HG03103 (cell line): ENCODE measurements at regions not wholly inside any gene's neighbourhood (a gene's known extent, or its start where the extent isn't known, plus 50 kb on each side); places are given as distances from the start of the nearest gene placed in this dataset.

Experiments
- ATAC-seq: cut with Tn5 transposase; IDR thresholded peaks from one replicate; pipeline ENCODE4 v1.9.1; 2021; ENCODE audit warnings: low read depth; ENCODE audit not compliant: unreplicated experiment

DNA sequence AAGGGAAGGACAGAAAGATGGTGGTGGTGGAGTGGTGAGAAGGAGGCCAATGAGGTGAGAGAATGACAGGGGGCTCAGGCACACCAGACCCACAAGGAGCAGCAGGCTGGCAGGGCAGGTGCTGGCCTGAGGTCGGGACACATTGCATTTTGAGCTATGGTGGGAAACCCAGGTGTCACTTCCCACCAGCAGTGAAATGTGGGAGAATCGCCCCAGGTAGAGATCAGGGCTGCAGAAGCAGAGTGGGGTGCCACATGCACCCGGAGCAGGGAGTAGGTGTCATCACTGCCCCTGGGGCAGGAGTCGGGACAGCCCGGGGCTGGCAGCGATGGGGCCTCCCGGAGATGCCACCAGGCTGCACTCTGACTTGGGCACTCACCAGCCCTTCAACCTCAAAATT lies 315.8 kb downstream of the BCL11B start:
- ATAC-seq = no peak

DNA sequence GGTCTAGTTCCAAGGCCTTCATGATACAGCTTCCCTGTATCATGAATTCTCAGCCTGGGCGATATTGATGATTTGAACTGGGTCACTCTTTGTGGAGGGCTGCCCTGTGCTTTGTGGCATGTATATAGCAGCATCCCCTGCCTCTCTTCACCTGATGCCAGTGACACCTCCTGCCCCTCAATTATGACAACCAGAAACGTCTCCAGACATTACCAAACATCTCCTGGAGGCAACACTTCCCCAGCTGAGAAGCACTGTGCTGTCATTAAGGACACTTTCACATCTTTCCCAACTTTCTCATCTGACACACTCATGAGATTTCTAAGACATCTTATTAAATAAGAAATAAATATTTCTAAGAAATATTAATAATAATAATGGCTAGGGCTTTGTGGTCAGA lies 315.3 kb downstream of the BCL11B start:
- ATAC-seq = no peak

DNA sequence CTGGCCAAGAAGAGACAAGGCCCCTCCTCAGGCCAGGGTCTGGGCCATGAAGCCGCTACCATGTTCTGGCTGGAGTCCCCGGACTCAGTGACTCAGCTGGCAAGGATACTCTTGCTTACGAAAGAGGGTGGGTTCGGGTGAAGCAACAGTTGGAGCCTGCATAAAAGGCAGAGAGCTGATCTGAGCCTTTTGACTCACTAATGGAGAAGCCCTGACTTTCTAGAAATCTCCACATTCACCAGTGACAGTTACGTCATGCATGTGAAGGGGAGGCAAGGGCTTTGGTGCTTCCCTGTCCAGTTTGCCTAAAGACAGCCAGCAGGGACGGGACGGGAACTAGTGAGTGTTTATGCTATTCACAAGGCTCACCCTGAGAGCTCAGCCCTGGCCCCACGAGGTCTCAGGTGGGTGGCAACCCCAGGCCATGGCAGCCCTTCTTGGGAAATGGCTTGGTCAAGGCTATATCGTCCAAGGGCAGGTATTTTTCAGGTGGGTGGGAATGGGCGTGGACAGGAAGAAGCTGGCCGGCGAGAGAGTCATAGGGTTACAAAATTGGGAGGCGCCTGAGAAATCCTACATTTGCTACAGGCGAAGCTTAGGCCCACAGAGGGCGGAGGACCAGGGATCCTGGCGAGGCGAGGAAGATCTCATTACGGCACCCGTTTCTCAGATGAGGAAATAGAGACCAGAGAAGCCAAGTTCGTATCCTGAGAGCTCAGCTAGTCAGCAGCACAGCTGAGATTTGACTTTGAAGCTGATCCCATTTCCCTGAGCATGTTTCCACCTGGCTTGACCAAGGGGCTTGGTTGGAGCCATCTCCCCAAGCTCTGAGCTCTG lies 314.6 kb downstream of the BCL11B start:
- no peak for ATAC-seq

DNA sequence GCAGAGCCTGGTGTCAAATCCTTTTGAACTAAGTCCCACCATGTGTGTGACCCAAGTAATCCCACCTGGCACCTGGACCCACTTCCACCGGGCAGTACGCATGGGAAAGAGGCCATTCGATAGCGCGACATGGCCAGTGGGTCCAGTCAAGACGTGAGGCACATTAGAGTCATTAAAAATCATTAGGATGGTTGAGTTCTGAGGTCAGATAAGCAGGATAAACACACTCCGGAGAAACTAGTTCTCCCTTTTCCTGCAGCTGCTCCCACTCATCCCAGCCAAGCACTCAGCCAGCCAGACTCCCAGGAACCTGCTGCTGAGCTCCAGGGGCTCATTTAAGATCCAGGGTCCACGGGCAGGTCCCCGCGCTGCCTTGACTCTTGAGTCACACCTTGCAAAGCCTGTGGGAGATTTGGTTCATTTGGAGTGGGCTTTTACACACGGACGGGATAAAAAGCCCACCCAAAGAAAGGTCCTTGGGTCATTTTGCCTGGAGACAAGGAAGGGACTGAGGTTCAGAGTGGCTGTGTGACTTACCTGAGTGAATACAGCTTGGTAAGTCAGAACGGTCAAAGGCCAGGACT lies 313.9 kb downstream of the BCL11B start:
- no peak for ATAC-seq

DNA sequence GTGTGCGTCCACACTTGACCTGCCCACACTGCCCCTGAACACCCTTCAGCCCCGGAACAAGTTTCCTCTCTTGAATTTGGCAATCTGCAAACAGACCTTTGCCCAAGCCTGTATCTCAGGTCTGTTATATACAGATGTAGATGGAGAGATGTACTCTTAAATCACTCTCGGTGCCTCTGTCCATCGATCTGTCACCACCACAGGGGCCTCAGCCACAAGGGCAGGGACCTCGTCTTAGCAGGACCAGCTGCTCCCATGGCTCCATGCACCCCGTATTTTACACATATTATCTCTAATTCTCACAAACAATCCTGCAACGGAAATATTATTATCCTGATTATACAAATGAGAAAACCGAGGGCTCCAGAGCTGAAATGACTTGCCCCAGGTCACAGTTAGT lies 313.4 kb downstream of the BCL11B start:
- ATAC-seq = no peak

DNA sequence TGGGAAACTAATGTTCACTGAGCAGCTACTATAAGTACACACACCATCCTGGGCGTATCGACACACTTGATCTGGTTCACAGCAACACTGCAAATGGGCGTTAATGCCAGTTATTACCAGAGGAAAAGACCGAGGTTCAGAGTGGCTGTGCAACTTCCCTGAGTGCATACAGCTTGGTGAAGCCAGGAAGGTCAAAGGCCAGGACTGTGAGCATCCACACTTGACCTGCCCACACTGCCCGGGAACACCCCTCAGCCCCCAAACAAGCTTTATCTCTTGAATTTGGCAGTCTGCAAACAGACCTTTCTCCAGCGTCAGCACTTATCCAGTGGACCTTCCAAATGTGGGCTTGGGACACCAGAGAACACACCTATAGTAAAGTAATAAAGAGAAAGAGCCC lies 312.6 kb downstream of the BCL11B start:
- no peak for ATAC-seq

DNA sequence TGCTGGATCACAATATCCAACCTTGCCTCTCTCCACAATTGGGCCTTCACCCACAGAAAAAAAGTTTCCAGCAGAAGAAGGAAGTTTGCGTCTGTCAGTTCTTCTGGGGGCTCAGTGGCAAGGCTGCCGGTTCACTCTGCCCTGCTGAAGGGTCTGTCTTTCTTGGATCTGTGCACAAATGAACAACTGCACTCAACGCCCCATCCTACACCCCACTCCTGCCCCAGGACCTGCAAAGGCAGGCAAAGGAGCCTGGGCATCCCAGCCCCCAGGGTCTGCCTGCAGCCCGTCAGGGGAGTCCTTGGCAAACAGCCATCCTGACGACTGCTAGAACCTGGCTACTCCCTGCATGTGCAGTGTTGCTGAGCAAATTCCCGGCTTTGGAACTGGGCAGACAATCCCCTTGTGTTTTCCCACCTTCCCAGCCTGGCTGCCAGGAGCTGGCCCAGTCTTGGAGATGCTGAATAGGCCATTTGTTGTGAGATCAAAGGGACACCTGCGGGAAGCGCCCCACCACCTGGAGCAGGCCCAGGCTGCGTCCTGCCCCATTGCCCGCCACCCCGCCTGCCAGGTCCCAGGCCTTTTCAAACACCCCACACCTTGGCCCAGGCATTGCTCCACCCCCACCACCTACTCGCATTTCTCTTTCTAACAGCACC lies 311.9 kb downstream of the BCL11B start:
- ATAC-seq = no peak

DNA sequence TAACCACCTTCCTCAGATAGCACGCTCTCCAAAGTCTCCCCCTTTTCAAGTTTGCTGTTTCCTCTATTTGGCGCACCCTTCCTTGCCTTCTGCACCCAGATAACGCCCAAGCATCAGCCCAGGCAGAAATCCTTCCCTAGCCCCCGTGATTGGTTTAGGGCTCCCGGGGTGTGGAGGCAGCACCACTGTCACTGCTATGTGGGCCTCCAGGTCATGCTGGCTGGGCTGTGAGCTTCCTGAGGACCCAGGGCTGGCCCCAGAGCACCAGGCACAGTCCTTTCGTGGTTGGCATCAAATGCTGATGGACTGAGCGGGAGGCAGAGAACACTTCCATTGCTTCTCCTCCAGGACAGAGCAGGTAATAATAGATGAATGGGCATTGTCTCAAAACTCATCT lies 311.4 kb downstream of the BCL11B start:
- no peak for ATAC-seq

DNA sequence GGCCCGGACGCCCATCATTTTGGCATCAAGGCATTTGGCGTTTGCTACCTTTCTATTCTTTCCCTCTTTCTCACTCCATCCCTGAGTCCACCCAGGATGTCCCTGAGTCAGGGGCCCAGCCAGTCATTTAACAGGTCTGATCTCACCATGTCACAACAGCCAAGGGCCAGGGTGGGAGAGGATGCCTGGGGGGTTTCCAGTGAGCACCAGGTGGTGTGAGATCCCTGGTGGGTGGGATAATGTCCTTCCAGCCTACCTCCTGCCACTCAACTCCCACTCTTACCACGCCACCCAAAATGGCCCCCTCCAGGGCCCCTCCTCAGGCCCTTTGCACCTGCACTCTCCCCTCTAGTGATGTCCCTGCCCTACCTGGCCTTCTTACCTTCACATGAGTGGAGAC lies 310.8 kb downstream of the BCL11B start:
- ATAC-seq = no peak

DNA sequence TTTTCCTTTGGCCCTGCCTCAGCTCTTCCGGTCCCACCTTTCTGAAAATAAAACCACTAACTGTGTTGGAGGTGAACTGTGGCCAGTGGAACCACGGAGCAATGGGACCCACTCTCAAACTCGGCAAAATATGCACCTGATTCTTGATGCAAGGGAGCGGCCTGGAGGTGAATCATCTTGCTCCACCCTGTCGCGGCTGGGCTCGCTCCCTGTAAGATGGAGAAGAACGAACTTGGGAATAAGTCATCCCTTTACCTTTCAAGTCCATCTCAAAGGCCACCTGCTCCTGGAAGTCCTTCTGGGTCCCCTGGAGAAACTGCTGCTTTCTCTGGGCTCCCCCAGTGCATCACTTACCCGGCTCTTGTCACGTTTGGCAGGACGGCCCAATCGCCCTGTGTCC lies 309.9 kb downstream of the BCL11B start:
- ATAC-seq = no peak

DNA sequence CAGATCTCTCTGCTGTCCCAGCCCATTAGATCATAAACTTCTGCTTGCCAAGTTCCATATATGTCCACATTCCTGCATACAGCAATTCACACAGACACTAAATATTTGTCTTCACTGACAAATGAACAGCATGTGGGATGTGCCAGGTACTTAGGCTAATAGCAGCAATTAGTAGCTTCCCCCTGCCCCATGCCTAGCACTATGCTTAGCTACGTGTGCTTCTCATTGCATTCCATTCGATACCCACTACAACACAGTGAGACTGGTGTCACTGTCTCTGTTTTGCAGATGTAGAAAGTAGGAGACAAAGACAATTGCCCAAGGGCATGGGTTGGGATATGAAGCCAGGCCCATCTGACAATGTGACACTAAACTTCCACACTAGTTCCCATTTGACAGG lies 308.4 kb downstream of the BCL11B start:
- ATAC-seq = no peak

DNA sequence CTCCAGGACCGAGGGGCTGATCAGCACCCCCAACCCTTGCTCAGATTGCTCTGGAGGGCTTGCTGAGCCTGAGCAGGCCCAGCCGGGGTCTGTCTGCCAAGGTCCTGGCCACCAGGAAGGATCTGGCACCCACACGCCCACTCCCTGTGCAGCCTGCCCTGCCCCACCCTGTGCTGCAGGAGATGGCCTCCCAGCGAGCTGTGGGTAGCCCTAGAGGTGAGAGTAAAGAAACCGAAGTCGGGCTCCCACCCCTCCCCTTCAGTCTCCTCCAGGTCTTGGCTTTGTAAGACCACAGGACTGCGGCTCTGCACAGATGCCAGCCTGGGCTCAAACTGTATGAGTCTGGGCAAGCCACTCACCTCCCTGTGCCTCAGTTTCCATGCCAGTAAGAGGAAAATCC lies 307.8 kb downstream of the BCL11B start:
- no peak for ATAC-seq

DNA sequence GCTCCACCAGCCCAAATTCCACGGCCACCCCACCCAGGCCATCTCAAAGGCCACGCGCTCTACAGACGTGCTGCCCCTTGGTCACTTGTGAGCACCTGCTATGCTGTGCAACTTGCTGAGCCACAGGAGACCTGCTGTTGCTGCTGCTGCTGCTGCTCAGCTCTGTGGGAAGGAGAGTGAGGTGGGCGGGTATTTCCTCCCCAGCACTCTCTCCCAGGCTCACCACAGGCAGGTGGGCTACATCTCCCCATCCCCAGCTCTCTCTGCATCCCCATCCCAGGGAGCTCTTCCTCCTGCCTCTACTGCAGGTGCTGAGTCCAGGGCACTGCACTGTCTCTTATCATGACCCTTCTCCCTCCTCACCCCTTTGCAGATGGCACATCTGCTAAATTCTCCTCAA lies 306.9 kb downstream of the BCL11B start:
- no peak for ATAC-seq

DNA sequence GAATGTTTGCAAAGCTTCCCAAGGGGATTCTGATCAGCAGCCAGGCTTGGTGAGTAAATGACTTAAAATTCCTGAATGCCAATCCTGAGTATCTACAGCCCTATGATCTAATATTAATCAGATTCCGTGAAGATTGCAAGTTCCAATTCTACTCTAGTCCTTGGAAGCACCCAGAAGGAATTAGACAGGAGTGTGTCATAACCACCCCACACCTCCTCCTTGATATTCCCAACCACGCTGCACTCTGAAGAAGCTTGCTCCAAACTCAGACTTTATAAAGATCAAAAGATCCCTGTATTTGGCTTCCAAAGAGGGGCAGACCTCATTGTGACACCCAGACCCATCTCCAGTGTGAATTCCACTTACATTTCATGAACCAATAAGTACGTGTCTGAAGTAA lies 306.0 kb downstream of the BCL11B start:
- ATAC-seq = no peak

DNA sequence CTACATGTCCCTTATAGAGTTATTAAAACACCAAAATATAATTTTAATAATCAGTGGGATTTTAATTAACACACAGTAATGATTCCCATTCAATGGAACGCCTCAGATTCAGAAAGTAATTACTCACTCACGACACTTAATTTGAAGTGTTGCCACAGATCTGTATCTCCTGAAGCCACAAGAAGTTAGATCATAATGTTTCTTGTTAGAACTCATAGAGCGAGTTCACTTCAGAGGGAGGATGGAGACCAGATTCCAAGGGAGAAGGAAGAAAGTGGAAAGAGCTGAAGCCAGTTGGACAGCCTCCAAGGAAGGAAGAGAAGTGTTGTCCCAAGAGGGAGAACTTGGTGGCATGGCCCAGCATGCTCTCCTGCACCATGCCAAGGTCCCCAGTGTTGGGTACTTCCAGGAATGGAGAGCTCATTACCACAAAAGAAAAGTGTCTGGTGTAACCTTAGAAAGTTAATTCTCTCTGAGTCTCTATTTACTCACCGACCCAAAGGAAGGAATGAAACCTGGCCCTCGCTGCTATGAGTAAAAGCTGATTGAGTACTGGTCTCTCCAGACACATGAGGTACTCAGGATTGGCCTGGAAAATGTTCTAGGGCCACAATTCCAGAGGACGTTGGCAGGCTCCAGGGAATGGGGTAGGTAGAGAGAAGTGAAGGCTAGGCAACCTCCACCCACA lies 305.4 kb downstream of the BCL11B start:
- ATAC-seq = no peak

DNA sequence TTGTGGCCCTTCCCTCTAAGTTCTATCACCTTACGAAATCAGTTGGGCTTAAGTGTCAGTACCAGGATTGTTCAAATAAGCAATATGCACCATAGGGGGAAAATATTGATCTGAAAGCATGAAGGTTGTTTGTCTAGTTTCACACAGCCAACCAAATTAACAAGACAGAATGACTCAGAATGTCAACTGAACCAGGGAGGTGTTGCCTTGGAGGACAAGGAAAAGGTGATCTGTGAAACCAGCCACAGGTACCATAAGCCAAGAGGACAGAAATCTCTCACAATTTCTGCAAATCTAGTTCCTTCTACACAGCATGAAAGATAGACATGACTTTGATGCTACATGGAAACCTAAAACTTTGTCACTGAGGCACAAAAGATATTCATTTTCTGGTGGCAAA lies 297.9 kb downstream of the BCL11B start:
- no peak for ATAC-seq

DNA sequence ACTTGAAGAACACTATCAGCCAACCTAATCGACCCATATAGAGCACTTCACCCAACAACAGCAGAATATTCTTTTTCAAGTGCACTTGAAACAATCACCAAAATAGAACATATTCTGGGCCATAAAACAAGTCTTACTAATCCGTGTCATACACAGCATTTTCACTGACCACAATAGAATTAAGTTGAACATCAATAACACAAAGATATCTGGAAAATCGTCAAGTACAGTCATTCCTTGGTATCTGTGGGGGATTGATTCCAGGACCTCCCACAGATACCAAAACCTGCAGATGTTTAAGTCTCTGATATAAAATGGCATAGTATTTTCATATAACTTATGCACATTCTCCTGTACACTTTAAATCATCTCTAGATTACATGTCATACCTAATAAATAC lies 295.7 kb downstream of the BCL11B start:
- ATAC-seq = no peak

DNA sequence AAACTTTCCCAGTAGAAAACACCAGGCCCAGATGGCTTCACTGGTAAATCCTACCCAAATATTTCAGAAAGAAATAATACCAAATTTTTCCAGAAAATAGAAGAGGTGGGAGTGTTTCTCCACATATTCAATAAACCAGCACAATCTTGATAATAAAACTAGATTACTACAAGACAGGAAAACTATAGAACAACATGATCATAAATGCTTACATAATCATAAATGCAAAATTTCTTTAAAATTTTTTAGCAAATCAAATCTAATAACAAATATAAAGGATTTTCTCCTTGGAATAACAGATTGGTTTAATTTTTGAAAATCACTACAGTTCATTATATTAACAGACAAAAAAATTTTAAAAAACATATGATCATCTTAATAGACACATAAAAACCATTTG lies 294.5 kb downstream of the BCL11B start:
- no peak for ATAC-seq

DNA sequence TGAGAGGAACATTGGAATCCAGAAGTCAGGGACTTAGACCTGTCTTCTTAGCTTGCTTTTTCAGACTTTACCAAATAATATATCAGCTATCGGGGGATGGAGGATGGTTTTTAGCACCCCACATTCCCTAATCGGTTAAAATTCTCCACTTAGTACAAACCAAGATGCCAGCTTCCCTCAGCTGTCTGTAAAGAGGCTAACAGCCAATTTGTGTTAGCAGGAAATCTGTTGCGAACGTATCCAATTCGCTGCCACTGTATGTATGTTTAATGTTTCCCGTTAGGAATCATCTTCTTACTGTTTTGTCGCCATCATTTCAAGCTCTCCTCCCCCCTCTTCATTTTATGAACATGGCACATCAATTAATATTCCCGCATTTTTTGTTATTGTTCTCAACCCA lies 289.0 kb downstream of the BCL11B start:
- ATAC-seq = no peak

DNA sequence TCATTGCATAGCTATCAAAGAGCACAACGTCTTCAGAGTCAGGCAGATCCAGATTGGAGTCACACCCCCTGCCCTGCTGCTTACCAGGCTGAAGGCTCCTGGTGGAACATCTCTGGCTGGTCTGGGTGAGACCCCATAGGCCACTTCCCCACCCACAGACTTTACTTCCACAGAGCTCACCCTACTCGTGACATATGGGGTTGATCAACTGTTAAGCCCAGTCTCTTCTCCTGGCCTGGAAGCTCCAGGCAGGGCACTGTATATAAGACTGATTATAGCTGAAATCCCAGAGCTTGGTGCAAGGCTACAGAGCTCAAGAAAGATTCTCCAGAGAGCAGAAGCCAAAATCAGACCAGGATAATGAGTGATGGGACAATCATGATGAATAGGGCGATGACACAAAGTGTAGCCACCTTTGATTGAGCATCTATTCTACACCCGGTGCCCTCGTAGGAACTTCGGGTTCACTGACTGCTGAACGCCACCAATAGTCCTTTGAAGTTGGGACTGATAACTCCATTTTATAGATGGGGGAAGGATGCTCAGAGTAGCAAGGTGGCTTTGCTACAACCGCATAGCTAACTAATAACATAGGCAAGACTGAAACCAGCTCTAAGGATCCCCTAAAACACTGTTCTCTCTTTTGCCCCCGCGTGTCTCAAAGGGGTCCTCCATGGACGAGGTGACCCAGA lies 287.8 kb downstream of the BCL11B start:
- no peak for ATAC-seq

DNA sequence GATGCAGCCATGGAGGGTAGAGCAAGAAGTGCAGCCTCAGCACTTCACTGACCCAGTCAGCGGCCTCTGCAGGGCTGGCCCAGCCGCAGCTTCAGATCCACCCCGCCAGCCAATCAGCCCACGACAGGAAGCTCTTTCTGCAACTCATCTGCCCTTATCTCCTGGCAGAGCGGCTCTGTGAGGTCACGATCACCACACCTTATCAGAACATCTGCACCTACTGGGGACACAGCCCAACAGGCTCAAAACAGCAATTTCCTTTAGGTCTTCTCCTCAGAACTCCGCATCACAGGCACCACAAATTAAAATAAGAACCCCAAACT lies 287.3 kb downstream of the BCL11B start:
- no peak for ATAC-seq
